ENCODE measurements at regions not wholly inside any gene's neighbourhood (a gene's known extent, or its start where the extent isn't known, plus 50 kb on each side); places are given as distances from the start of the nearest gene placed in this dataset.

GRCh38 chr4:125121581-125121980 lies 193.2 kb upstream of the FAT4 start:
- CTCF ChIA-PET (ENCODE audit: low intra/inter-chr PET ratio), result no interaction called here
- Histone ChIP-seq H3K4me1 (replicated peaks in 1 of 2; ENCODE audit: control insufficient read depth in 2 of 2, insufficient read depth in 2 of 2, low read length in 2 of 2) (no peaks in the 10 kb centered on the region), H3K9ac (ENCODE audit: insufficient read depth in 1 of 2, low read depth in 2 of 2, low read length in 2 of 2) (no peak overlapping the region), H3K27me3 (ENCODE audit: control insufficient read depth in 2 of 2, insufficient read depth in 2 of 2, low read length in 2 of 2) (no peaks in the 10 kb centered on the region), H3K79me2 (ENCODE audit: control insufficient read depth, insufficient read depth, low read length) (no peaks in the 10 kb centered on the region), H3K4me3 (no peak overlapping the region), H3K9me3 (replicated peaks; ENCODE audit: control insufficient read depth, insufficient read depth, low read depth, low read length) (no peaks in the 10 kb centered on the region), H3K9me1 (ENCODE audit: control insufficient read depth, insufficient read depth, low read length) (no peaks in the 10 kb centered on the region), H3K36me3 (ENCODE audit: control insufficient read depth, insufficient read depth, low read length) (no peaks in the 10 kb centered on the region), H4K20me1 (replicated peaks; ENCODE audit: control insufficient read depth, insufficient read depth, low read length) (no peaks in the 10 kb centered on the region), H3K4me2 (ENCODE audit: insufficient read depth, low read length) (no peak overlapping the region), H3K27ac (ENCODE audit: extremely low read depth, low read depth, low read length) (no peak overlapping the region), H2AFZ (ENCODE audit: low read depth, low read length) (no peak overlapping the region)
- FAIRE-seq (no peak), DNase-seq (ENCODE audit: extremely low read depth in 1 of 4, low spot score in 3 of 4) (no peak), ATAC-seq (no peak)
- BruUV-seq (replicated peaks), result no TSS peak
- intact Hi-C loops (cut with micrococcal nuclease) (no loop called here), in situ Hi-C loops (cut with MboI) (no loop called here)
- POLR2A ChIA-PET, result no interaction called here
- no peak for TF ChIP-seq ZNF785 (CRISPR knock-in tag; IDR thresholded peaks at IDR 0.05)
- TF ChIP-seq, protein P1, sequence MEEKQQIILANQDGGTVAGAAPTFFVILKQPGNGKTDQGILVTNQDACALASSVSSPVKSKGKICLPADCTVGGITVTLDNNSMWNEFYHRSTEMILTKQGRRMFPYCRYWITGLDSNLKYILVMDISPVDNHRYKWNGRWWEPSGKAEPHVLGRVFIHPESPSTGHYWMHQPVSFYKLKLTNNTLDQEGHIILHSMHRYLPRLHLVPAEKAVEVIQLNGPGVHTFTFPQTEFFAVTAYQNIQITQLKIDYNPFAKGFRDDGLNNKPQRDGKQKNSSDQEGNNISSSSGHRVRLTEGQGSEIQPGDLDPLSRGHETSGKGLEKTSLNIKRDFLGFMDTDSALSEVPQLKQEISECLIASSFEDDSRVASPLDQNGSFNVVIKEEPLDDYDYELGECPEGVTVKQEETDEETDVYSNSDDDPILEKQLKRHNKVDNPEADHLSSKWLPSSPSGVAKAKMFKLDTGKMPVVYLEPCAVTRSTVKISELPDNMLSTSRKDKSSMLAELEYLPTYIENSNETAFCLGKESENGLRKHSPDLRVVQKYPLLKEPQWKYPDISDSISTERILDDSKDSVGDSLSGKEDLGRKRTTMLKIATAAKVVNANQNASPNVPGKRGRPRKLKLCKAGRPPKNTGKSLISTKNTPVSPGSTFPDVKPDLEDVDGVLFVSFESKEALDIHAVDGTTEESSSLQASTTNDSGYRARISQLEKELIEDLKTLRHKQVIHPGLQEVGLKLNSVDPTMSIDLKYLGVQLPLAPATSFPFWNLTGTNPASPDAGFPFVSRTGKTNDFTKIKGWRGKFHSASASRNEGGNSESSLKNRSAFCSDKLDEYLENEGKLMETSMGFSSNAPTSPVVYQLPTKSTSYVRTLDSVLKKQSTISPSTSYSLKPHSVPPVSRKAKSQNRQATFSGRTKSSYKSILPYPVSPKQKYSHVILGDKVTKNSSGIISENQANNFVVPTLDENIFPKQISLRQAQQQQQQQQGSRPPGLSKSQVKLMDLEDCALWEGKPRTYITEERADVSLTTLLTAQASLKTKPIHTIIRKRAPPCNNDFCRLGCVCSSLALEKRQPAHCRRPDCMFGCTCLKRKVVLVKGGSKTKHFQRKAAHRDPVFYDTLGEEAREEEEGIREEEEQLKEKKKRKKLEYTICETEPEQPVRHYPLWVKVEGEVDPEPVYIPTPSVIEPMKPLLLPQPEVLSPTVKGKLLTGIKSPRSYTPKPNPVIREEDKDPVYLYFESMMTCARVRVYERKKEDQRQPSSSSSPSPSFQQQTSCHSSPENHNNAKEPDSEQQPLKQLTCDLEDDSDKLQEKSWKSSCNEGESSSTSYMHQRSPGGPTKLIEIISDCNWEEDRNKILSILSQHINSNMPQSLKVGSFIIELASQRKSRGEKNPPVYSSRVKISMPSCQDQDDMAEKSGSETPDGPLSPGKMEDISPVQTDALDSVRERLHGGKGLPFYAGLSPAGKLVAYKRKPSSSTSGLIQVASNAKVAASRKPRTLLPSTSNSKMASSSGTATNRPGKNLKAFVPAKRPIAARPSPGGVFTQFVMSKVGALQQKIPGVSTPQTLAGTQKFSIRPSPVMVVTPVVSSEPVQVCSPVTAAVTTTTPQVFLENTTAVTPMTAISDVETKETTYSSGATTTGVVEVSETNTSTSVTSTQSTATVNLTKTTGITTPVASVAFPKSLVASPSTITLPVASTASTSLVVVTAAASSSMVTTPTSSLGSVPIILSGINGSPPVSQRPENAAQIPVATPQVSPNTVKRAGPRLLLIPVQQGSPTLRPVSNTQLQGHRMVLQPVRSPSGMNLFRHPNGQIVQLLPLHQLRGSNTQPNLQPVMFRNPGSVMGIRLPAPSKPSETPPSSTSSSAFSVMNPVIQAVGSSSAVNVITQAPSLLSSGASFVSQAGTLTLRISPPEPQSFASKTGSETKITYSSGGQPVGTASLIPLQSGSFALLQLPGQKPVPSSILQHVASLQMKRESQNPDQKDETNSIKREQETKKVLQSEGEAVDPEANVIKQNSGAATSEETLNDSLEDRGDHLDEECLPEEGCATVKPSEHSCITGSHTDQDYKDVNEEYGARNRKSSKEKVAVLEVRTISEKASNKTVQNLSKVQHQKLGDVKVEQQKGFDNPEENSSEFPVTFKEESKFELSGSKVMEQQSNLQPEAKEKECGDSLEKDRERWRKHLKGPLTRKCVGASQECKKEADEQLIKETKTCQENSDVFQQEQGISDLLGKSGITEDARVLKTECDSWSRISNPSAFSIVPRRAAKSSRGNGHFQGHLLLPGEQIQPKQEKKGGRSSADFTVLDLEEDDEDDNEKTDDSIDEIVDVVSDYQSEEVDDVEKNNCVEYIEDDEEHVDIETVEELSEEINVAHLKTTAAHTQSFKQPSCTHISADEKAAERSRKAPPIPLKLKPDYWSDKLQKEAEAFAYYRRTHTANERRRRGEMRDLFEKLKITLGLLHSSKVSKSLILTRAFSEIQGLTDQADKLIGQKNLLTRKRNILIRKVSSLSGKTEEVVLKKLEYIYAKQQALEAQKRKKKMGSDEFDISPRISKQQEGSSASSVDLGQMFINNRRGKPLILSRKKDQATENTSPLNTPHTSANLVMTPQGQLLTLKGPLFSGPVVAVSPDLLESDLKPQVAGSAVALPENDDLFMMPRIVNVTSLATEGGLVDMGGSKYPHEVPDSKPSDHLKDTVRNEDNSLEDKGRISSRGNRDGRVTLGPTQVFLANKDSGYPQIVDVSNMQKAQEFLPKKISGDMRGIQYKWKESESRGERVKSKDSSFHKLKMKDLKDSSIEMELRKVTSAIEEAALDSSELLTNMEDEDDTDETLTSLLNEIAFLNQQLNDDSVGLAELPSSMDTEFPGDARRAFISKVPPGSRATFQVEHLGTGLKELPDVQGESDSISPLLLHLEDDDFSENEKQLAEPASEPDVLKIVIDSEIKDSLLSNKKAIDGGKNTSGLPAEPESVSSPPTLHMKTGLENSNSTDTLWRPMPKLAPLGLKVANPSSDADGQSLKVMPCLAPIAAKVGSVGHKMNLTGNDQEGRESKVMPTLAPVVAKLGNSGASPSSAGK (IDR thresholded peaks at IDR 0.05), result no peak
- no peak for TF ChIP-seq SETDB1 (IDR thresholded peaks at IDR 0.05; ENCODE audit: low read length)
- TF ChIP-seq, protein P2, sequence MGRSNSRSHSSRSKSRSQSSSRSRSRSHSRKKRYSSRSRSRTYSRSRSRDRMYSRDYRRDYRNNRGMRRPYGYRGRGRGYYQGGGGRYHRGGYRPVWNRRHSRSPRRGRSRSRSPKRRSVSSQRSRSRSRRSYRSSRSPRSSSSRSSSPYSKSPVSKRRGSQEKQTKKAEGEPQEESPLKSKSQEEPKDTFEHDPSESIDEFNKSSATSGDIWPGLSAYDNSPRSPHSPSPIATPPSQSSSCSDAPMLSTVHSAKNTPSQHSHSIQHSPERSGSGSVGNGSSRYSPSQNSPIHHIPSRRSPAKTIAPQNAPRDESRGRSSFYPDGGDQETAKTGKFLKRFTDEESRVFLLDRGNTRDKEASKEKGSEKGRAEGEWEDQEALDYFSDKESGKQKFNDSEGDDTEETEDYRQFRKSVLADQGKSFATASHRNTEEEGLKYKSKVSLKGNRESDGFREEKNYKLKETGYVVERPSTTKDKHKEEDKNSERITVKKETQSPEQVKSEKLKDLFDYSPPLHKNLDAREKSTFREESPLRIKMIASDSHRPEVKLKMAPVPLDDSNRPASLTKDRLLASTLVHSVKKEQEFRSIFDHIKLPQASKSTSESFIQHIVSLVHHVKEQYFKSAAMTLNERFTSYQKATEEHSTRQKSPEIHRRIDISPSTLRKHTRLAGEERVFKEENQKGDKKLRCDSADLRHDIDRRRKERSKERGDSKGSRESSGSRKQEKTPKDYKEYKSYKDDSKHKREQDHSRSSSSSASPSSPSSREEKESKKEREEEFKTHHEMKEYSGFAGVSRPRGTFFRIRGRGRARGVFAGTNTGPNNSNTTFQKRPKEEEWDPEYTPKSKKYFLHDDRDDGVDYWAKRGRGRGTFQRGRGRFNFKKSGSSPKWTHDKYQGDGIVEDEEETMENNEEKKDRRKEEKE (IDR thresholded peaks at IDR 0.05; ENCODE audit: borderline replicate concordance in 1 of 2, control insufficient read depth in 1 of 2, low read depth in 2 of 2, low read length in 1 of 2), result no peak
